Activated CD8-positive, alpha-beta memory T cell treated with anti-CD3 and anti-CD28 coated beads, Interleukin-2, amount 10 ng/mL, durations not matched to agents 7 days and 5 days (primary cell): ENCODE measurements at regions not wholly inside any gene's neighbourhood (a gene's known extent, or its start where the extent isn't known, plus 50 kb on each side); places are given as distances from the start of the nearest gene placed in this dataset.
"Not testable (repeated sequence)": the region's sequence is repeated elsewhere in the genome, so short reads cannot be mapped to it uniquely, and the experiment has no call there.

Source experiments
- ATAC-seq: fragments of 150-1000 bp; cut with Tn5 transposase; one replicate; pipeline ENCODE4 v1.10.0; 2021; ENCODE audit warnings: moderate library complexity
- CTCF ChIA-PET: fragments of 350-600 bp; sonication (Branson Sonifier 250); formaldehyde crosslinking; loops from one replicate; lab custom pipeline; 2021; ENCODE audit warnings: antibody characterized with exemption; lab: Charles Lee
- DNase-seq: peaks from one replicate; pipeline ENCODE4 v3.0.0-alpha.2; 2020
- H3K27ac Mint-ChIP-seq: one replicate; pipeline ENCODE4 v1.8.0; 2021; ENCODE audit warnings: mild to moderate bottlenecking, mixed read lengths
- H3K27me3 Mint-ChIP-seq: one replicate; pipeline ENCODE4 v1.8.0; 2021; ENCODE audit warnings: mixed read lengths
- H3K36me3 Mint-ChIP-seq: one replicate; pipeline ENCODE4 v1.8.0; 2021; ENCODE audit warnings: mild to moderate bottlenecking, mixed read lengths
- H3K4me1 Mint-ChIP-seq: one replicate; pipeline ENCODE4 v1.8.0; 2021; ENCODE audit warnings: mixed read lengths
- H3K4me3 Mint-ChIP-seq: one replicate; pipeline ENCODE4 v1.8.0; 2021; ENCODE audit warnings: mild to moderate bottlenecking, moderate library complexity, mixed read lengths
- H3K9me3 Mint-ChIP-seq: one replicate; pipeline ENCODE4 v1.8.0; 2022; ENCODE audit warnings: low read depth, mixed read lengths

DNA sequence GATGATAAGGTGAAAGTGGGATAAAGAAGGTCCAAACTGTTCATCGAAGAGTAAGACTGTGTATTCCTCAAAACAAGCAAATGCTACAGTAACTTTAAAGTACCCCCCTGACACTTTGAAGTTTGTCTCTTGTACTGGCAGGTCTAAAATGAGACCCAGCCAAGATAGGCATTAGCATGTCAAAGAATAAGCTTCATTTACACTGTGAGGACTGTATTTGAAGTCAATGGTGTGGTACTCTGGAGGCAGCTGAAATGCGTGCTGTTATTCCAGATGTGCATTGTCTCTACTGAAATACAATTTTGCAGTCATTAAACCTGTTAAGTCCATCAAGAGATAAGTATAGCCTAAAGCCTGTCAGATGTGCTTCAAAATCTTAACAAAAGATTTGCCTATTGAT is 288.9 kb upstream of the TECRL start:
- peaks cover 2% of the 10 kb centered on the region for H3K9me3 Mint-ChIP-seq
- H3K4me3 Mint-ChIP-seq, result no peak overlapping the region
- H3K27me3 Mint-ChIP-seq, result no peaks in the 10 kb centered on the region
- no peak overlapping the region for H3K27ac Mint-ChIP-seq
- H3K36me3 Mint-ChIP-seq, result no peaks in the 10 kb centered on the region
- ATAC-seq, result no peak
- H3K4me1 Mint-ChIP-seq, result no peaks in the 10 kb centered on the region
- CTCF ChIA-PET, result no interaction called here
- no peak for DNase-seq

GRCh38 chr4:64682946-64683345 is 273.7 kb upstream of the TECRL start:
- Mint-ChIP-seq H3K27ac (no peak overlapping the region), H3K36me3 (no peaks in the 10 kb centered on the region), H3K9me3 (peaks cover 10% of the 10 kb centered on the region), H3K27me3 (no peaks in the 10 kb centered on the region), H3K4me1 (no peaks in the 10 kb centered on the region), H3K4me3 (no peak overlapping the region)
- no peak for ATAC-seq
- CTCF ChIA-PET, result no interaction called here
- no peak for DNase-seq

DNA sequence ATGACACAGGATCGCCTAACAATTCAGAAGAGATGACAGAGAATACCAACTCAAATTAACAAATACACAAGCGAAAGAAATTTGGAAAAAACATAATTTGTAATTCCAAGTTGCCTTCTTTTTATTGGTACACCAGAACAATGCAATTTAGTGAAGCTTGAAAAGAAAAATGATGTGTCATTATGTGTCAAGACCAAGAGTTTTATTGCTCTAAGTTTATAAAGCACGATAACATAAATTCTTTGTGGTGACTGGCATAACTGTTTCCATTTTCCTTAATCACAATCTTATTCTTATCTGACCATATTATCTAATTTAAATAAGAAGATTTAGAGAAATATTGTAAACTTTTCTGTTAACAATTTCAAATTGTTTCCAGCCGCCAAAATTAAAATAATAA is 273.2 kb upstream of the TECRL start:
- Mint-ChIP-seq H3K27ac (no peak overlapping the region), H3K4me3 (no peak overlapping the region), H3K9me3 (peaks cover 8% of the 10 kb centered on the region), H3K27me3 (no peaks in the 10 kb centered on the region), H3K36me3 (no peaks in the 10 kb centered on the region), H3K4me1 (no peaks in the 10 kb centered on the region)
- DNase-seq, result no peak
- no peak for ATAC-seq
- CTCF ChIA-PET, result no interaction called here

DNA sequence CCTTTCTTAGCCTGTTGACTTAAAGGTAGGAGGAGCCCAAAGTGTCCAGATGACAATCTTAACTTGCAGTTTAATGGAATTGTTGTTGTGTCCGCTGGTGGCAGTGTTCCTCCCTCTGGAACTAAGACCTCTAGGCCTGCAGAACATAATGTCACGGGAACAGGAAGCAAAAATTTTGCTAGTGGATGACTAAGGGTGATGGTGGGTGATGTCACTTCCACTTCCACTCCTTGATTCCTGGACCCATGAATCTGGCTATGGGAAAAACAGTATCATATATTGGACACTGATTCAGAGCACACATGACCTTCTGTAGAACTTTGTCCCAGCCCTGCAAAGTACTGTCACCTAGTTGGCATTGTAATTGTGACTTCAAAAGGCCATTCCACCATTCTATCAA is 263.9 kb upstream of the TECRL start:
- CTCF ChIA-PET, result not testable (repeated sequence)

GRCh38 chr4:64670647-64671046 is 261.4 kb upstream of the TECRL start:
- H3K4me3 Mint-ChIP-seq, result no peak overlapping the region
- no peaks in the 10 kb centered on the region for H3K36me3 Mint-ChIP-seq
- ATAC-seq (no peak), DNase-seq (no peak)
- H3K27me3 Mint-ChIP-seq, result no peaks in the 10 kb centered on the region
- H3K27ac Mint-ChIP-seq, result no peak overlapping the region
- peaks cover 10% of the 10 kb centered on the region for H3K9me3 Mint-ChIP-seq
- CTCF ChIA-PET, result no interaction called here
- no peaks in the 10 kb centered on the region for H3K4me1 Mint-ChIP-seq

More for the DNA sequence above, 263.9 kb upstream of the TECRL start:
- H3K4me3 Mint-ChIP-seq, H3K4me1 Mint-ChIP-seq, ATAC-seq, H3K27me3 Mint-ChIP-seq, H3K36me3 Mint-ChIP-seq, H3K27ac Mint-ChIP-seq, DNase-seq: not testable (repeated sequence)
- peaks cover 13% of the 10 kb centered on the region for H3K9me3 Mint-ChIP-seq

DNA sequence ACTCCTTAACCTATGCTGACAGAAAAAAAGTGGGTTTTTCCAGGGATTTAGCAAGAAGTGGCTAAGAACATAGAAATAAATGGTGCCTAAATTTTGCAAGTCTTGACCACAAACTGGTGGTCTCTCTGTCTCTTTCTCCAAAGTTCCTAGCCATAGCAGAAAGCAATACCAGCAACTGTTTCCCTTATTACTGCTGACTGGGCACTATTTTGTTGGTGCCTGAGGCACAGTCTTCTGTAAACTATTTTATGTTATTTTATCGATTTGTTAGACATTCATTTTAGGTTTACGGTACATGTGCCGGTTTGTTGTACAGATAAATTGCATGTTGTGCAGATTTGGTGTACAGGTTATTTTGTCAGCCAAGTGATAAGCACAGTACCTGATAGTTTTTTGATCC is 234.6 kb upstream of the TECRL start:
- no peak overlapping the region for H3K4me3 Mint-ChIP-seq
- H3K36me3 Mint-ChIP-seq, result no peaks in the 10 kb centered on the region
- peaks cover 7% of the 10 kb centered on the region for H3K9me3 Mint-ChIP-seq
- H3K27ac Mint-ChIP-seq, result no peak overlapping the region
- DNase-seq (no peak), ATAC-seq (no peak)
- H3K4me1 Mint-ChIP-seq, result no peaks in the 10 kb centered on the region
- H3K27me3 Mint-ChIP-seq, result no peaks in the 10 kb centered on the region
- CTCF ChIA-PET, result no interaction called here

- no peak for ATAC-seq
- H3K36me3 Mint-ChIP-seq, result no peaks in the 10 kb centered on the region
- no peak overlapping the region for H3K4me3 Mint-ChIP-seq
- H3K27me3 Mint-ChIP-seq, result no peaks in the 10 kb centered on the region
- no peaks in the 10 kb centered on the region for H3K4me1 Mint-ChIP-seq
- H3K9me3 Mint-ChIP-seq, result peaks cover 4% of the 10 kb centered on the region
- H3K27ac Mint-ChIP-seq, result no peak overlapping the region
- CTCF ChIA-PET, result no interaction called here
- no peak for DNase-seq
Observed at GRCh38 chr4:64642936-64643335, 233.7 kb upstream of the TECRL start.

DNA sequence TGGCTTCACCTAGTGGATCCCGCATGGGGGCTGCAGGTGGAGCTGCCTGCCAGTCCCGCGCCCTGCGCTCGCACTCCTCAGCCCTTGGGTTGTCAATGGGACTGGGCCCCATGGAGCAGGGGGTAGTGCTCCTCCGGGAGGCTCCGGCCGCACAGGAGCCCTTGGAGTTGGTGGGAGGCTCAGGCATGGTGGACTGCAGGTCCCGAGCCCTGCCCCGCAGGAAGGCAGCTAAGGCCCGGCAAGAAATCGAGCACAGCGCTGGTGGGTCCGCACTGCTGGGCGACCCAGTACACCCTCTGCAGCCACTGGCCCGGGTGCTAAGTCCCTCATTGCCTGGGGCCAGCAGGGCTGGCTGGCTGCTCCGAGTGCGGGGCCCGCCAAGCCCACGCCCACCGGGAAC is 231.2 kb upstream of the TECRL start:
- H3K27ac Mint-ChIP-seq, H3K4me3 Mint-ChIP-seq, H3K4me1 Mint-ChIP-seq, CTCF ChIA-PET, H3K27me3 Mint-ChIP-seq, DNase-seq, H3K36me3 Mint-ChIP-seq, ATAC-seq, H3K9me3 Mint-ChIP-seq: not testable (repeated sequence)

DNA sequence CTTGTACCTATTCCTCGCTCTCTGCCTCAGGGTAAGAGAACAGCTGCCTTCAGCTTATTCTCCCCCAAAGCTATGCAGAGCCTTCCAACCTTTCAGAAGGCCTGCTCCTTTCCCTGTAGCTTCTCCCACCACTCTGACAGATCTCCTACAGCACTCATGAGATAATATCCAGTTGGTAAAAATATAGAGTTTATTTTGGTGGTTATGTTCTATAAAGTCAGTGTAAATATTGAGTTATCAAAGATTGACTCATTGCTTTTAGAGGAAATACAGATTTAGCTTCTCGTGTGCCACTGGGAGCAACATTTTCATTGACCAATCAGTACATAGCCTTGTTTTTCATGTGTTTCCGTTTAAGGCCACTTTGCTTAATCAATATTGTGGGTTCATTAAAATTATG is 216.2 kb upstream of the TECRL start:
- no peaks in the 10 kb centered on the region for H3K9me3 Mint-ChIP-seq
- ATAC-seq (no peak), DNase-seq (no peak)
- CTCF ChIA-PET, result no interaction called here
- no peaks in the 10 kb centered on the region for H3K4me1 Mint-ChIP-seq
- no peaks in the 10 kb centered on the region for H3K27me3 Mint-ChIP-seq
- no peak overlapping the region for H3K4me3 Mint-ChIP-seq
- no peaks in the 10 kb centered on the region for H3K36me3 Mint-ChIP-seq
- no peak overlapping the region for H3K27ac Mint-ChIP-seq

DNA sequence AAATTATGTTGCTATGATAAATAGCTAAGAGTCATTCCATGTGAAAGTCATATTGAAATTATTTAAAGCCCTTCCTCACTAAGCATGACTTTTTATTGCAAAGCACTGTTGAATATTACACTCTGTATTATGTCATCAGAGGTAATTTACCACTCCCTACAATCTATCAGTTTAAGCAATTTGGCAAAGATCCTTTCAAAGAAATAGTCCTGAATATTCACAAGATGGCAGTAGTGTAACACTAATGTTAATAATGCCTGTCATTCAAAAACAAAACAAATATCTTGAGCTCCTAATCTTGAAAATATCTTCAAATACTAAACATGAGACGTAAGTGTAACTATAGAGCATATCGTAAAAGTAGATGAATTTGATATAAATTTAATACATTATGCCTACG is 208.6 kb upstream of the TECRL start:
- CTCF ChIA-PET, result no interaction called here
- DNase-seq, result no peak
- Mint-ChIP-seq H3K9me3 (no peaks in the 10 kb centered on the region), H3K4me1 (no peaks in the 10 kb centered on the region), H3K4me3 (no peak overlapping the region), H3K36me3 (no peaks in the 10 kb centered on the region), H3K27ac (no peak overlapping the region), H3K27me3 (no peaks in the 10 kb centered on the region)
- no peak for ATAC-seq

GRCh38 chr4:64614276-64614675 is 205.0 kb upstream of the TECRL start:
- Mint-ChIP-seq H3K27ac (no peak overlapping the region), H3K36me3 (no peaks in the 10 kb centered on the region), H3K9me3 (no peaks in the 10 kb centered on the region), H3K4me3 (no peak overlapping the region), H3K27me3 (no peaks in the 10 kb centered on the region), H3K4me1 (no peaks in the 10 kb centered on the region)
- no peak for ATAC-seq
- CTCF ChIA-PET, result no interaction called here
- no peak for DNase-seq

DNA sequence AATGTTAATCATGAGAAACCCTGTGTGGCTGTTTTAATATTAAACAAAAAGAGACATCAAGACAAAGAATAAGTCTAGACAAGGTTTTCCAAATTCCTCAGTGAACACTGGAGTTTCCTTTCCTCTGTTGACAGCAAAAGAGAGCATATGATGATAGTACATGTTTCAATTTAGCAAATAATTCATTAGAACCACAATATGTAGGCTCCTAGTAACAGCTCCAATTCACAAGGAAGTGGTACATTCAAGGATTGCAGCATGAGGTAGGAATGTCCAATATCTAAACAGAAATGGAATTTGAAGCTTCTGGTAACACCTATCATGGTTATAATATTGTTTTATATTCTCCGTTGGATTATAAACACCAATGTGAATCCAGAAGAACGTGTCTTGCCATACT is 203.8 kb upstream of the TECRL start:
- no peaks in the 10 kb centered on the region for H3K36me3 Mint-ChIP-seq
- ATAC-seq (no peak), DNase-seq (no peak)
- no peak overlapping the region for H3K4me3 Mint-ChIP-seq
- no peaks in the 10 kb centered on the region for H3K27me3 Mint-ChIP-seq
- no peaks in the 10 kb centered on the region for H3K9me3 Mint-ChIP-seq
- no peak overlapping the region for H3K27ac Mint-ChIP-seq
- CTCF ChIA-PET, result no interaction called here
- H3K4me1 Mint-ChIP-seq, result no peaks in the 10 kb centered on the region

- Mint-ChIP-seq H3K4me1 (no peaks in the 10 kb centered on the region), H3K27me3 (no peaks in the 10 kb centered on the region), H3K4me3 (no peak overlapping the region), H3K36me3 (no peaks in the 10 kb centered on the region), H3K27ac (no peak overlapping the region), H3K9me3 (no peaks in the 10 kb centered on the region)
- ATAC-seq (no peak), DNase-seq (no peak)
- CTCF ChIA-PET, result no interaction called here
Observed at GRCh38 chr4:64598066-64598465, 188.8 kb upstream of the TECRL start.

DNA sequence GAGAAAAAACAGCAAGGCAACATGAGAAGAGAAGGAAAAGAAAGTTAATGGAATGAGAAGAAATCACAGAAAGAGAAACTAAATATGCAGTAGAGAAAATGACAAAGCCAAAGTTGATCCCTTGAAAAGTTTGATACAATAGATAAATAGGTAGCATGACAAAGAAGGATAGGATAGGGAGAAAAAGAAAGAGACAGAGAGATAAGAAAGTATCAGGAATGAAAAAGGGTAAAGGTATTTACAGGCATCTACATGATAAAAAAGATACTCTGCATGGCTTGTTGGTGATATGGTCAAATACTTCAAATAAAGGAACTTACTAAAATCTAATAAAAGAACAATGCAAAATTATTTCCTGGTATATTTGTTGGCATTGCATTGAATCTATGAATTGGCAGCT is 185.5 kb upstream of the TECRL start:
- Mint-ChIP-seq H3K27me3 (no peaks in the 10 kb centered on the region), H3K4me1 (no peaks in the 10 kb centered on the region), H3K36me3 (no peaks in the 10 kb centered on the region), H3K9me3 (no peaks in the 10 kb centered on the region), H3K4me3 (no peak overlapping the region), H3K27ac (no peak overlapping the region)
- no peak for ATAC-seq
- CTCF ChIA-PET, result no interaction called here
- DNase-seq, result no peak

DNA sequence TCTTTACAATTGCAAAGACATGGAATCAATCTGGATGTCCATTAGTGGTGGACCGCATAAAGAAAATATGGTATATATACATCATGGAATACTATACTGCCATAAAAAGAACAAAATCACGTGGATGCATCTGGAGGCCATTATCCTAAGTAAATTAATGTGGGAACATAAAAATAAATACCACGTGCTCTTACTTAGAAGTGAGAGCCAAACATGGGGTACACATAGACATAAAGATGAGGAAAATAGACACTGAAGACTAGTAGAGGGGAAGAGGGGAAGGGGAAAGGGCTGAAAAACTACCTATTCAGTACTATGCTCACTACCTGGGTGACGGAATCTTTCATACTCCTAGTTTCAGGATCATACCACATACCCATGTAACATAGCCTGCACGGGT is 179.3 kb upstream of the TECRL start:
- ATAC-seq (no peak), DNase-seq (no peak)
- Mint-ChIP-seq H3K36me3 (no peaks in the 10 kb centered on the region), H3K9me3 (no peaks in the 10 kb centered on the region), H3K4me1 (no peaks in the 10 kb centered on the region), H3K4me3 (no peak overlapping the region), H3K27me3 (no peaks in the 10 kb centered on the region), H3K27ac (no peak overlapping the region)
- CTCF ChIA-PET, result no interaction called here
